Spleen (tissue), 7 donors: ENCODE measurements at regions not wholly inside any gene's neighbourhood (a gene's known extent, or its start where the extent isn't known, plus 50 kb on each side); places are given as distances from the start of the nearest gene placed in this dataset.

Experiments used
- POLR2AphosphoS5 ChIP-seq, 3 donors: sonication (generic); formaldehyde crosslinking; IDR thresholded peaks; one replicate each; pipeline ENCODE4 v1.5.1; 2017; ENCODE audit warnings: antibody characterized with exemption in 3 of 3
- TF ChIP-seq, protein P1 (sequence below), 11 experiments: fragments of 200-600 bp in 7 of 11; fragments of 450-650 bp in 4 of 11; sonication (generic) in 4 of 11; IDR thresholded peaks in 8 of 11; conservative IDR thresholded peaks in 3 of 11; 1 replicate in 7 of 11; 2 replicates in 4 of 11; pipeline versions ENCODE4 v1.4.0 to v1.8.0; 2016 to 2021; ENCODE audit warnings: antibody characterized with exemption in 11 of 11, inconsistent platforms in 4 of 11, mild to moderate bottlenecking in 1 of 11
- donor health status: DM: no; HTN: no; CAD: no; lungs with moderate emphysema.
- donor health status: DM: no; HTN: no; CAD: no.
- donor health status: DM: no; HTN: no; CAD: no.

DNA sequence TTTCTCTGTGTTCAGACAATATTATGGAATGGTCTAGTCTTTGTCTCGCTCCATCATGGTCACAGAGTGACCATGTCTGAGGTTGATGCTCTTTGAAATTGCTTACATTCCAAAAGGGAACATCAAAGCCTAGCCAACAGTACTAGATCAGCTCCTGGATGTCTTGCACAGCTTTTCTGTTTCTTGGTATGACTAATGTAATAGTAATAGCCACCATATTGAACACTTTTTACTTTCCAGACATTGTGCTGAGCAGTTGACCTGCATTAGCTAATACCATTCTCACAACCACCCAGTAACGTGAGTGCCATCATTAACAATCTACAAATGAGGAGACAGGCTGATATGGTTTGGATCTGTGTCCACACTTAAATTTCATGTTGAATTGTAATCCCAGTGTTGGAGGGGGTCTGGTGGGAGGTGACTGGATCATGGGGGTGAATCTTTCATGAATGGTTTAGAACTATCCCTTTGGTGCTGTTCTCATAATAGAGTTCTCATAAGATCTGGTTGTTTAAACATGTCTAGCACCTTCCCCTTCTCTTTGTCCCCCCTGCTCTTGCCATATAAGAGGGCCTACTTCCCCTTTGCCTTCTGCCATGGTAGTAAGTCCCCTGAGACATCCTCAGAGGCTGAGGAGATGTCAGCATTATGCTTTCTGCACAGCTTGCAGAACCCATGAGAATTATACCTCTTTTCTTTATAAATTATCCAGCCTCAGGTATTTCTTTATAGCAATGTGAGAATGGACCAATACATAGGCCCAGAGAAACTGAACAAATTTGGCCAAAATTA lies 577.5 kb upstream of the CLINT1 start:
- TF ChIP-seq, protein P1, sequence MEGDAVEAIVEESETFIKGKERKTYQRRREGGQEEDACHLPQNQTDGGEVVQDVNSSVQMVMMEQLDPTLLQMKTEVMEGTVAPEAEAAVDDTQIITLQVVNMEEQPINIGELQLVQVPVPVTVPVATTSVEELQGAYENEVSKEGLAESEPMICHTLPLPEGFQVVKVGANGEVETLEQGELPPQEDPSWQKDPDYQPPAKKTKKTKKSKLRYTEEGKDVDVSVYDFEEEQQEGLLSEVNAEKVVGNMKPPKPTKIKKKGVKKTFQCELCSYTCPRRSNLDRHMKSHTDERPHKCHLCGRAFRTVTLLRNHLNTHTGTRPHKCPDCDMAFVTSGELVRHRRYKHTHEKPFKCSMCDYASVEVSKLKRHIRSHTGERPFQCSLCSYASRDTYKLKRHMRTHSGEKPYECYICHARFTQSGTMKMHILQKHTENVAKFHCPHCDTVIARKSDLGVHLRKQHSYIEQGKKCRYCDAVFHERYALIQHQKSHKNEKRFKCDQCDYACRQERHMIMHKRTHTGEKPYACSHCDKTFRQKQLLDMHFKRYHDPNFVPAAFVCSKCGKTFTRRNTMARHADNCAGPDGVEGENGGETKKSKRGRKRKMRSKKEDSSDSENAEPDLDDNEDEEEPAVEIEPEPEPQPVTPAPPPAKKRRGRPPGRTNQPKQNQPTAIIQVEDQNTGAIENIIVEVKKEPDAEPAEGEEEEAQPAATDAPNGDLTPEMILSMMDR (IDR thresholded peaks at IDR 0.05 in 8 of 11, conservative IDR thresholded peaks at IDR 0.05 in 3 of 11), result no peak
- no peak for TF ChIP-seq POLR2AphosphoS5 (IDR thresholded peaks at IDR 0.05)
